ENCODE measurements at regions not wholly inside any gene's neighbourhood (a gene's known extent, or its start where the extent isn't known, plus 50 kb on each side); places are given as distances from the start of the nearest gene placed in this dataset.

DNA sequence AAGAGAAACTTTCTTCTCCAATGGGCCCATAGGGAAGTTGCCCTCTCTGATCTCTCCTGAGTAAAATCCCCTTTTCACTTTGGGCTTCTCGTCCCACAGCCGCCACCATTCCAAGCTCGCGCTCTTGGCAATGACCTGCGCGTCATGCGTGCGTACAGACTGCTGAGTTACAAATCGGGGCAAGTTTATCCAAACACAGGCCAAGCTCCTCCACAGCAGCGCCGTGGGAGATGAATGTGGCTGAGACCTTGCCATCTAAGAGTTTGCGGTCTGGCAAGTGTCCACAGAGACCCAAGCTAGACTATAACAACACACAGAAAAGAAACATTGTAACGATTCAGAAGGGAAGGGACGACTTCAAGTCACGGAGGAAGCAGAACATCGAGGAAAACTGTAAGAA is 116.3 kb upstream of the SOD1 start:
- Histone ChIP-seq H4K20me1 (replicated peaks; ENCODE audit: control insufficient read depth, insufficient read depth, low read length) (no peaks in the 10 kb centered on the region), H3K79me2 (ENCODE audit: control insufficient read depth, insufficient read depth, low read length) (no peaks in the 10 kb centered on the region), H3K36me3 (ENCODE audit: control insufficient read depth, insufficient read depth, low read length) (no peaks in the 10 kb centered on the region), H3K9me1 (ENCODE audit: control insufficient read depth, insufficient read depth, low read length) (no peaks in the 10 kb centered on the region), H3K4me3 (no peak overlapping the region), H3K27ac (ENCODE audit: extremely low read depth, low read depth, low read length) (no peak overlapping the region), H3K9me3 (replicated peaks; ENCODE audit: control insufficient read depth, insufficient read depth, low read depth, low read length) (no peaks in the 10 kb centered on the region), H3K9ac (ENCODE audit: insufficient read depth in 1 of 2, low read depth in 2 of 2, low read length in 2 of 2) (no peak overlapping the region), H2AFZ (ENCODE audit: low read depth, low read length) (no peak overlapping the region), H3K4me1 (replicated peaks in 1 of 2; ENCODE audit: control insufficient read depth in 2 of 2, insufficient read depth in 2 of 2, low read length in 2 of 2) (no peaks in the 10 kb centered on the region), H3K27me3 (ENCODE audit: control insufficient read depth in 2 of 2, insufficient read depth in 2 of 2, low read length in 2 of 2) (peaks cover 22 to 23% of the 10 kb centered on the region in 2 experiments; a peak in 4 of 5 replicates), H3K4me2 (ENCODE audit: insufficient read depth, low read length) (no peak overlapping the region)
- DNase-seq (ENCODE audit: extremely low read depth in 1 of 4, low spot score in 3 of 4) (no peak), FAIRE-seq (no peak), ATAC-seq (no peak; the same call in 2 of the 3 replicates)
- intact Hi-C loops (cut with micrococcal nuclease): no loop called here
- ChIA-PET POLR2A (interaction anchor here (0.9 kb wide), 1 partner anchor 10 kb away, joined by 5 read pairs; no protein-coding TSS in a partner anchor), CTCF (ENCODE audit: low intra/inter-chr PET ratio) (no interaction called here)
- BruUV-seq (replicated peaks): no TSS peak
- WGBS (ENCODE audit: insufficient coverage, low coverage, missing lambda C conversion rate): under 1% methylated on average over 16 of the region's 16 CpGs
- TF ChIP-seq POLR2G (IDR thresholded peaks at IDR 0.05; ENCODE audit: low read depth, low read length) (no peak), MCM2 (IDR thresholded peaks at IDR 0.05; ENCODE audit: low read depth) (no peak), TOE1 (IDR thresholded peaks at IDR 0.05; ENCODE audit: borderline replicate concordance) (no peak), TOE1 (CRISPR knock-in tag; IDR thresholded peaks at IDR 0.05; ENCODE audit: borderline replicate concordance, low read depth) (no peak), HDAC6 (IDR thresholded peaks at IDR 0.05; ENCODE audit: low read depth, low read length) (no peak)
- TF ChIP-seq, protein P1, sequence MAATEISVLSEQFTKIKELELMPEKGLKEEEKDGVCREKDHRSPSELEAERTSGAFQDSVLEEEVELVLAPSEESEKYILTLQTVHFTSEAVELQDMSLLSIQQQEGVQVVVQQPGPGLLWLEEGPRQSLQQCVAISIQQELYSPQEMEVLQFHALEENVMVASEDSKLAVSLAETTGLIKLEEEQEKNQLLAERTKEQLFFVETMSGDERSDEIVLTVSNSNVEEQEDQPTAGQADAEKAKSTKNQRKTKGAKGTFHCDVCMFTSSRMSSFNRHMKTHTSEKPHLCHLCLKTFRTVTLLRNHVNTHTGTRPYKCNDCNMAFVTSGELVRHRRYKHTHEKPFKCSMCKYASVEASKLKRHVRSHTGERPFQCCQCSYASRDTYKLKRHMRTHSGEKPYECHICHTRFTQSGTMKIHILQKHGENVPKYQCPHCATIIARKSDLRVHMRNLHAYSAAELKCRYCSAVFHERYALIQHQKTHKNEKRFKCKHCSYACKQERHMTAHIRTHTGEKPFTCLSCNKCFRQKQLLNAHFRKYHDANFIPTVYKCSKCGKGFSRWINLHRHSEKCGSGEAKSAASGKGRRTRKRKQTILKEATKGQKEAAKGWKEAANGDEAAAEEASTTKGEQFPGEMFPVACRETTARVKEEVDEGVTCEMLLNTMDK (IDR thresholded peaks at IDR 0.05; ENCODE audit: borderline replicate concordance, insufficient read depth, low read depth, low read length, poor library complexity, severe bottlenecking): no peak
- in situ Hi-C loops (cut with MboI): no loop called here
